HG03575 (cell line): ENCODE measurements at regions not wholly inside any gene's neighbourhood (a gene's known extent, or its start where the extent isn't known, plus 50 kb on each side); places are given as distances from the start of the nearest gene placed in this dataset.
"Not testable (repeated sequence)": the region's sequence is repeated elsewhere in the genome, so short reads cannot be mapped to it uniquely, and the experiment has no call there.

ENCODE experiments used
- ATAC-seq: cut with Tn5 transposase; IDR thresholded peaks from one replicate; pipeline ENCODE4 v1.9.1; 2021; ENCODE audit not compliant: unreplicated experiment, insufficient number of reproducible peaks, low FRiP score; ENCODE audit errors: extremely low read depth

DNA sequence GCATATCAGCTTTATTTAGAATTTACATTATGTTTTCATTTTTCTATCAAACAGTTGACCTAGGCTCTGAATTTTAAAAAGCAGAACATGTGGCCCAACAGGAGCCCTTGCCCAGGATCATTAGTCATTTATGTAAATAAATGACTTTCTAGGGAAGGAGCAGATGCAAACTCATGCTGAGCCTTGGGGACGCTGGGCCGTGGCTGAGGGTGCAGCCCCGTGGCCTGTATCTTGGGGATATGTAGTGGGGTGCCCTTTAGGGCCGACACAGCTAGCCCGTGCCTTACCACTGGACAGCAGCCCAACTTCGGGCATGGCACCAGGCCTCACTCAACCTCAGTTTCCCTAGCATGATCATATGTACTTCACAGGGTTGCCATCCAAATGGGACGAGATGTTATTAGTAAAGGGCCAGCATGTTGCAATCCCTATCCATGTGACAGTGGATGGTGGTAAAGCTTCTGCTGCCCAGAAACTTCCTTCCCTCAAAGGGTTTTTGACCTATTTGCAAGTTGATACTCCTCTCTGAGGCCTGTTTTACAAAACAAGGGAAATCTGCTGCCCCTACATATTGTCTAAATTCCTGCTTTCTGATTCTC is 357.9 kb downstream of the ANAPC1 start:
- not testable (repeated sequence) for ATAC-seq

DNA sequence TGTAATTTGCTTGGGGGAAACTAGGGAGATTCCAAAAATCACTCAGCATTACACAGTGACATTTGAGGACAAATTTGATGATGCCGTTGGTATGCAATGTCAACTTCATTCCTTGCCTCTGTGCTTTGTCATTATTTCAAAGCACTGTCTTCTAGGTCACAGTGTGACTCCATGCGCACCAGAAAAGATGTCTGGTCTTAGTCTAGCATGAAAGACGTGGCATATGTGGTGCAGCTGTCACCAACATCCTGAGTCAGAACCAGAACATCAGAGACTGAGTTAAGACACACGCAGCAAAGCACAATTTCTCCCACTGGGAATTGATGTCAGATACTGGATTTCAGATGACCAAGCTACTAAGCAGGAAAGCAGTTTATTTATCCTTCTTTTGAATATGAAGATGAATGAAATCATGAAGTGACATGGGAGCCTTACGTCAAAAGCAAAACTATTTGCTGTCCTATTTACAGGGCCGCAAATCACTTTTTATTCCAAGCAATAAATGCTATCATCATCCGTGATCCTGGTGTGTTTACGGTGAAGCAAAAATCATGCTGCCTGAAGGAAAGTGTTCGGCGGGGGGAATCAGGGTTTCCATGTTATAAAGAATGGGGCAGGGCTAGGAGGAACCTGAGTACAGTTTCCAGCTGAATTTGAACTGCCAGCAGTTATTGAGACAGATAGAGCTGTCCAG is 356.1 kb downstream of the ANAPC1 start:
- not testable (repeated sequence) for ATAC-seq

DNA sequence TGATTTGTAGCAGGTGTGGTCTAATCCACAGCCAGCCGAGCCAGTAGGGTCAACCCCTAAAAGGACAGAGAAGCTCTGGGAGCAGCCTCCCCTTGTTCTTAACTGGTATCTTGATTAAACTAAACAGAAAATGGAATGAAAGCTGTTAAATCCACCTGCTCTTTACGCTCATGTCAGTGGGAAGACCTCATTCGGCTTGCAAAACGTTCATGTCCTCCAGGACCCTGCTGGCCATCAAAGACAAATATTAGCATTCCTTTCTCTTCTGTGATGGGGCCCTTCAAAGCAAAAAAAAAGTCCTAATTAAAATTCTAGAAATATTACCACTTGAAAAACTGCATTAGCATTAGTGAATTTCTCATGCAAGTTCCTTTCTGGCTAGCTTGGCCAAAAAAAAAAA is 355.0 kb downstream of the ANAPC1 start:
- ATAC-seq, result not testable (repeated sequence)

DNA sequence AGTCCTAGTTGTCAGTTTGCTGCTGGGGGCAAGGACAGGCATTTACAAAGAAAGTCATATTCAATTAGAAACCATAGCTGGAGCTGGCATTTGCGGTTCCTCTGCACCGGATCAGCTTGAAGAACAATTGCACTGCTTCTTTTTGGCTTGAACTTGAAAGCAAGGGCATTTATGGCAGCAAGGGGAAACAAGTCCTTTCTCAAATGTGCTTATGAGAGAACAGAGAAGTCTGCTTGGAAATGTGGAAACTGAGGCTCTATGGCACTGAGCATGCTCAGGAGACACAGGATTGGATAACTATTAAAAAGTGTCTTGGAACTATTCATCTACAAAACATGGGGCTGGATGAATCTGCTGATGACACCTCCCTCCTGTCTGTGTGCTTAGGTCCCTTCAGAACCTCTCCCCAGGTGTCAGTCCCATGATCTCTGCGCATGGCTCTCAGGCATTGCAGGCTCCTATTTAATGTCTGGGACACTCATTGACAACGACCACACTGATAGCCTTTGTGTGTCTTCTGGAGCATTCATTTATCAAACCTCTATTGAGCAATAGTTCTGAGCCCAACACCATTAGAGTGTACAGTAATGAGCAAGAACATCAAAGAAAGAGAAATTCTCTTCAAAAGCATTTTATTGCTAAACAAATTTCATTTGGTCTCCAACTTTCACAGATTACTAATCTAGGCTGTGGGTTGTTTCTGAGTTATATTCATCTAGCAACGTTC is 353.6 kb downstream of the ANAPC1 start:
- ATAC-seq, result not testable (repeated sequence)

DNA sequence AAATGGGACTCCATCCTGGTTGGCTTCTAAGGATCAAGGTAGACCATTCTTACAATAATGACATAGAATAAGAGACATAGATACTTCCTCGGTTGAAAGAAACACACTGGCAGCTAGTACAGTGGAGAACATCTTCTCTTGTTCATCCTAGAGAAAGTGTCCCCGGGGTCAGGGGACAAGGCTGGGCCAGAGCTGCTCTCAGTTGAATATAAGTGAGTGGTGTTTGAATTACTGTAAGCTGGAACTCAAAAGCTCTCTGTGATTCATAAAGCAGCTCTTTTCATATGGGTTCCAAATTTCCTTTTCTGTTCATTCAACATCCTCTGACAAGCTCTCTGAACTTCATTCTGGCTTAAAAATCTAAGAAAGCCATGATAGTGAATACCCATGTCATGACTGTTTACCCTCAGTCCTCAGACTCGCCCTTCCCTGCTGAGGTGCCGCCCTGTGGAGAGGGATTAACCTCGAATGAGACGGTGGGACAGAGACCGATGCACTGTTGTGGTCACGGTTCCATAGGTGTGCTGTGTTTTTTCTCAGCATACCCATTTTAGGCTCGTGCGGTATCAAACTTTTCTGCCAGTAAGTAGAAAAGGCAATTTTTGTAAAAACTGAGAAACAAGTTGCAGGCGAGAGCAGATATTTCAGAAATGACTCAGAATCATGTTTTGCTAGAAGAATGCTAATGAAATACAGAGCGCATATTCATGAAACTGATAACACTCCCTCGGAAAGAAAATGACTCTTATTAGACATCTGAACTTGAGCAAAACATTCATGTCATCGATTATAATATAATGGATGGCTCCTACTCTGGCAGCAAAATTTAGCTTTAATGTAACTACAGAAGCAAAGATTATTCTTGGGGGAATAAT is 351.1 kb downstream of the ANAPC1 start:
- not testable (repeated sequence) for ATAC-seq

DNA sequence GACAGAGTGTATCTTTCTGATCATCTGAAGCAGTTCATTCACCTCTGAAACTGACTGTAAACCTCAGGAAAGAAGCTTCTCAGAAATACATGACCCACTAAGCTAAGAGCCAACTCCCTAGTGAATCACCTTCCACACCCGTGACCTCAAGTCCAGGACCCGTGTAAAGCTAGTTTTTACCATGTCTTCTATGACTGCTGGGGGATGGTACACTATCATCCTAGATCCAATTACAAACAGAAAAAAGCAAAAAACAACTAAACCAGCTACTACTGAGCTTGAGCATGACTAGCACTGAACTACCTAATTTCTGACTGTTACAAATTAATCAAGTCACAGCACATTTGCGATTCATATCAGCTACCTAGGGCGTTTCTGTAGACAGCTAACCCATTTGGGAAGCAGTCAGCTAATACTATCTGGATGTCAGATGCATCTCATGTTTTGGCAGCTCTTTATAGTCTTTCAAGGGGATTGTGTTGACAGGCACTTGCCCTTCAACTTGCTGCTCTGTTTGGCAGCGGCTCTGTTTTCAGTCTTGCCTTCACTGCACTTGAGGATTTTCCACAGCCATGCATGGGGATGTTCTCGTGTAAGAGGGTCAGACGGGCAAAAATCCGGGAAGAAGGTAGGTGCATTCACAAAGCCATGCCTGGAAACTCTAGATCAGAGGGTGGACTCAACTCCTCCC is 350.3 kb downstream of the ANAPC1 start:
- ATAC-seq, result not testable (repeated sequence)

DNA sequence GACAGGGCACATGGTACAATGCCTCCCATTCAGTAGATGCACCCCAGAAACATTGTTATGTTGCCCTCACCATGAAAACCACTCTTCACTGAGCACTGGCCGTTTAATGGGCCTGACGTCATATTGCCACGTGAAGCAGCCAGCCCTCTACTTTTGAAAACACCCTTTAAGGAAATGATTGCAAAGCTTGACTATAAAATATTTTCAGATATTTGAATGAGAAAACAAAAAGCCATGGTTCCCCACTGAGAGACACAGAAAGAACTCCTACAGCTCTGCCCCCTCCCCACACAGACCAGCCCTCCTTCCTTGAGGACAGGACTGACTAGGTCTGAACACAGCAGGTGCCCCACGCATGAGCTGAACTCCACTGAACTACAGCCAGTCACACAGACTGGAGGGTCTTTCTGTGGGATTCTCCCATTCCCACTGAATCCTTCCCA is 349.1 kb downstream of the ANAPC1 start:
- no peak for ATAC-seq

DNA sequence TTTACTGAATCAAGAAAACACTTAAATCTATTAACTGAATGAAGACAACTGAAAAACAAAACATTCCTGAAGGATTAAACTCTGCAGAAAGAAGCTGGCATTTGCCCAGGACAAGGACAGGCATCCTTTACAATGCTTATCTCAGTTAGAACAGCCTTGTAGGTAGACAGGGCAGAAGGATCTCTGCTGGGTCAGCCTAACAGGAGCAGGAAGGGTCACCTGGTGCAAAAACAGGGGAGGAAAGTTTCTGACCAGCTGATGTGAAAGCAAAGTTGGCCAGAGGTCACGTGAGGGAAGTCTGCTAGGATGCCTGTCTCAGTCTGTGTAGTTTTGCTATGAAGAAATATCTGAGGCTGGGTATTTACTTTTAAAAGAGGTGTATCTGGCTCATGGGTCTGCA is 348.6 kb downstream of the ANAPC1 start:
- ATAC-seq, result no peak

DNA sequence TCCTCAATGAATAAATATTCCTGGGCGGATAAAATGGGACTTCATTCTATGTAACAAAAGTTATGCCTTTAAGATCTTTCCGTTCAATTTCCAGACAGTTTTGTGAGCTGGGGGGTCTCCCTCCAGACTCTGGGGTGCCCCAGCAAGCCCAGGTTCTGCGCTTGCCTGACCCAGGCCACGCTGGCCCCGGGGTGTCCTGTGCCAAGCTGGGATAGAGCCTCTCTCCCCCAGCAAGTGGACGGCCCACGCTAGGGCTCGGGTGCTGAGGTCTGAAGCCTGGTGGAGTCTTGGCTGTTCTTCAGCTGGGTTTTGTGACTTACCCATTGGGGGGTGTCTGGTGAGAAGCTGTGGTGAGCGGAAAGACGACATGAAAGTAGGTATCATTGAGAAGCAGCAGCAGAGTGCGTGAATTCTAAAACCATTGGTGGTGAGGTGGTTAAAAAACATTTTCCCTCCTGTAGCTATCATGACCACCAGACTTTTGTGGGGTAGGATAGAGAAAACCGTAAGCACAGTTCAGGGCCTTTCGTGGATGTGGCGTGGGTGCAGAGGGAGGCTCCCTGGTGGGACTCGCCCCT is 346.8 kb downstream of the ANAPC1 start:
- no peak for ATAC-seq

DNA sequence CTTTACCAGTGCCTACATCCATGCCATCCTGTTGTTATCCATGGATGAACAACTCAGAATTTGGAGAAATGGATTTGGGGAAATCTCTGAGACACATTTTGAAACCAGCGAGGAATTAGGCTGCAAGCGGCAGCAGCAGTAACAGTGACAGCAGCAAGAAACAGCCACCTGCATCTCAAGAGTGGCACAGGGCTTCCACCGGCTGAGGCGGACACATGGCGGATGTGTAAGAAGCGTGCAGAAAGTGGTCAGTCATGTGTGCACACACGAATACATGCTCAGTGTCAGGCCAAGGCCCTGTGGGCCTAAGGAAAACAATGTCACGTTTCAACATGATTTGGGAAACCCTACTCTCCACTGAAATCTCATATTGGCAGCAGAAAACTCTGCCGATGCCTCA is 344.0 kb downstream of the ANAPC1 start:
- ATAC-seq, result not testable (repeated sequence)

DNA sequence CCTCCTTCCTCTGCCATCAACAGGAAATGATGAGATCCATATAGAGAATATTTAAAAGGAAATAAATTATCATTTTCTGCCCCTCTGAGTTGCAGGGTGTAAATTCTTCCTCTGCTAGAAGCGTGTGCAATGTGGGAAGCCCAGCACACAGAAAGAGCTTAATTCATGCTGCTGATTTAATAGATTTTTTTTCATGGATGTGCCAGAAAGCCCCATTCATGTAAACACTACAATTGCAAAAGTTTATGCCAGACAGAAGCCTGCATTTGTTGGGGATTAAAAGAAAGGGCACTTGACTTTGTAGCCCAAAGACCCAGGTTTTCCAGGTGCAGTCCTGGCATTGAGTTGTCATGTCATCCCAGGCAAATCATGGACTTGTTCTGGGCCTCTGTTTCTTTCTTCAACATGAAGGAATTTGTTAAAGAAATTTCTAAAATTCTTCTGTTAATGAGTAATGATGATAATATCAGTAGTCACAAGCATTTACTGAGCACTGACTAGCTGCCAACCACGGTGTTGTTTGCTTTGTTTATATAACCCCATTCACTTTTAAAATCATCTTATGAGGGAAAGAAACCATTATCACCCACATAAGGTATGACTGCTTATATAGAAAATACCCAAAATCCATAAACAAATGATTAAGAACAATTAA is 341.7 kb downstream of the ANAPC1 start:
- ATAC-seq, result not testable (repeated sequence)

DNA sequence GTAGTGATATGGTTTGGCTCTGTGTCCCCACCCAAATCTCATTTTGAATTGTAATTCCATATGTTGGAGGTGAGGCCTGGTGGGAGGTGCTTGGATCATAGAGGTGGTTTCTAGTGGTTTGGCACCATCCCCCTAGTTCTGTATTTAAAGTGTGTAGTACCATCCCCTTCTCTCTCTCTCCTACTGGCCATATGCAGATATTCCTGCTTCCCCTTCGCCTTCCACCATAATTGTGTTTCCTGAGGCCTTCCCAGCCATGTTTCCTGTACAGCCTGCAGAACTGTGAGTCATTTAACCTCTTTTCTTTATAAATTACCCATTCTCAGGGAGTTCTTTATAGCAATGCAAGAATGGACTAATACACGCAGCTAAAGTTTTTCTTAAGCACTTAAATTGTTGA is 340.0 kb downstream of the ANAPC1 start:
- not testable (repeated sequence) for ATAC-seq

DNA sequence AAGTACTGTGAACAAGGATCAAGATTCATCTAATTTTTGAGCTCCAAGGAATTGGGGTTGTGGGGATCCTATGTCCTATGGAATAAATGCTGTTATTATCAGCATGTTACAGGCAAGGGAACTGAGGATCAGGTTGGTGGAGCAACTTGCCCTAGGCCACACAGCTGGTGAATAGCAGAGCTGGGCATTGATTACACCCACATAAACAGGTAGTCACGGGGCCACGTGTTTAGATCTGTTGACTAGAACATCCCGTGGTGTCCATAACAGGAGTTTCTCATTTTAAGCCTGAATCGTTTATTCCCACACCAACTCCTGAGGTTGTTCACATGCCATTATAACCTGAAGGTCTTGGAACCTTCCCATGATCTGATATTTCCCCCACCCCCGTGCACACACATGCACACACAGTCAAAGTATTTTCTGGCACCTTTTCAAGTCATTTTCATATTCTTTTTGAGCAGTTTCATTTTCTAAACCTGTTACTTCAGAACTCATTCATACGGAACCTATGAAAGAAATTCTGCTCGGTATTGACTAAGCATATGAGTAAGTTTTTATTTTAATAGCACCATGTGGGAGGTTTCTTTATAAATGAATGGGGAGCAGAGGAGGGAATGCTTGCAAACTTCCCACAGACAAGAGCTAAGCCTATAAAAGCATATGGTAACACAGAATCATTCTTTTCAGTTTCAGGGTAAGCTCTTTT is 338.1 kb downstream of the ANAPC1 start:
- not testable (repeated sequence) for ATAC-seq

DNA sequence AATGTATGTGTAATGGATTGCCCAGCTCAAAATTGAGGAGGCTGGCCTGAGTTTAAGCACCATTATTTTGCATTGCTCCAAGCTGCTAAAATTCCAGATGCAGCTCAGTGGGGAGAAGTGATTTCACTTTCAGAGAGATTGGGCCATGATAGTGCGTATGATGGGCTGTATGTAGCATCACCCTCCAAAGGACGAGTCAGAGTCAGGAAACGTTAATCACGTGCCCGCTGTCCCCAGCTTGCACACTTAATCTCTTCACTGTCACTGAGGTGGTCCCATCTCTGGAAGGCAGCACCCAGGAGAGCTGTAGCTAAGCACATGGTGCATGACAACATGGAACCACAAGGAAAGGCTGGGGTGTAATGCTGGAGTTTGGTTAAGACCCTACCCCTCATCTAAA is 337.4 kb downstream of the ANAPC1 start:
- ATAC-seq, result not testable (repeated sequence)

DNA sequence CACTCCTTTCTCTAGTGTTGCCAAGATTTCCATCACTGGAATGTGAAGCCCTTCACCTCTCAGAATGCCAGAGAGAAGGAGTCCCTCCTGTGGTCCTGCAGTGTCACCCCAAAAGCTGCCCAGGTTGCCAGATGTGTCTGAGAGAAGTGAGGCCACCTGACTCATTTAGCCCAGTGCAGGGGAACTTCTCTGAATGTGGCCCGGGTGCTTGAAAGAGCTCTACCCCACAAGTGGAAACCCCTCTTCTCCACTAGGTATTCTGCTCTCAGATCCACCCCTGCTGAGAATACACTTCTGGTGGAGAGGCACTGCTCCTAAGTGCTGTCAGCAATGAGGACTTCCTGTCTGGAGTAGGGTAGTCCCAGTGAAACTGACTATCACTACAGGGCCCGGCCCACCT is 334.8 kb downstream of the ANAPC1 start:
- not testable (repeated sequence) for ATAC-seq

DNA sequence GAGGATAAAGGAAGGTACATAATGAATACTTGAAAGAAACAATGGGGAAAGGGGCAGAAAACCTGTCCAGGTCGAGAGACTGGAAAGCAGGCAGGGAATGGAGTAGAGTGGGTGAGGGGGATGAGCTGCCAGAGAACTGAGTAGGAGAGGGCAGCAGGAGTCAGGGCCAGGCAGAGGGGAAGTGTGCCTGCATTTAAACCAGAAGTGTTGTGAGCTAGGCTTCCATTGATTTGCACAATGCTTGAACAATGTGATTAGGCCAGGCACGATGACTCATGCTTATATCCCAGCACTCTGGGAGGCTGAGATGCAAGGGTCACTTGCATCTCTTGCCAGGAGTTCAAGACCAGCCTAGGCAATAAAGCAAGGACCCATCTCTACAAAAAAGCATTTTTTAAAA is 332.6 kb downstream of the ANAPC1 start:
- not testable (repeated sequence) for ATAC-seq

DNA sequence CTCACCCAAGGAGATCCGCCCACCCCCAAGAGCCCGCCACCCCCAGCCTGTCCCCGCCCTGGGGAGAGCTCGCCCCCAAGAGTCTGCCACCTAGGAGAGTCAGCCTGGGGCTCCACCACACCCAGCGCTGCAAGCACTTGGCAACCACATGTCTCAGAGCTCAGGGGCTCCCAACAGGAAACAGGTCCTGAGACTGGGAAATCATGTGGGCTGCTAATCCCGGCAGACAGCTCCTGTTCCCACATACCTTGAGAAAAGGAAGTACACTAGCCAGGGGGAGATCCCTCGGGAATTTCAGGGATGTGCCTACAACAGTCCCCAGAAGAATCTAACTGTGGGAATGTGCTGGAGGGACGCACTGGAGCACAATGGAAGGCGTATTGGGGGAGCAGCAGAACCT is 331.4 kb downstream of the ANAPC1 start:
- not testable (repeated sequence) for ATAC-seq
